Upper lobe of right lung (tissue), 1 donor: ENCODE measurements at regions not wholly inside any gene's neighbourhood (a gene's known extent, or its start where the extent isn't known, plus 50 kb on each side); places are given as distances from the start of the nearest gene placed in this dataset.

Experiments used
- ATAC-seq: fragments of 200-7000 bp; cut with Tn5 transposase; one replicate; pipeline ENCODE4 v1.9.1; 2020; ENCODE audit warnings: mild to moderate bottlenecking, moderate library complexity
- DNase-seq: peaks from one replicate; pipeline ENCODE4 v3.0.0-alpha.2; 2020
- H3K27ac ChIP-seq: fragments of 200-600 bp; one replicate; pipeline ENCODE4 v1.8.0; 2022
- H3K27me3 ChIP-seq: fragments of 200-600 bp; one replicate; pipeline ENCODE4 v1.8.0; 2022; ENCODE audit warnings: mild to moderate bottlenecking
- H3K36me3 ChIP-seq: fragments of 200-600 bp; one replicate; pipeline ENCODE4 v1.8.0; 2022
- H3K4me1 ChIP-seq: fragments of 200-600 bp; one replicate; pipeline ENCODE4 v1.8.0; 2022
- H3K4me3 ChIP-seq: fragments of 200-600 bp; one replicate; pipeline ENCODE4 v1.8.0; 2022; ENCODE audit warnings: mild to moderate bottlenecking
- H3K9me3 ChIP-seq: fragments of 200-600 bp; one replicate; pipeline ENCODE4 v1.8.0; 2022
- CTCF ChIP-seq: fragments of 200-600 bp; IDR thresholded peaks from one replicate; pipeline ENCODE4 v1.8.0; 2022; ENCODE audit warnings: antibody characterized with exemption
- intact Hi-C: fragments of 100-400 bp; cut with DNase I; formaldehyde crosslinking; loops from one replicate; pipeline ENCODE4 v1.11.0; 2022
- donor health status: DM: no; HTN: yes; CAD: no; lungs with severe emphysema.

GRCh38 chr5:103436656-103437055 is 125.9 kb downstream of the NUDT12 start:
- Histone ChIP-seq H3K4me1 (no peaks in the 10 kb centered on the region), H3K27me3 (no peaks in the 10 kb centered on the region), H3K36me3 (no peaks in the 10 kb centered on the region), H3K4me3 (no peak overlapping the region), H3K9me3 (no peaks in the 10 kb centered on the region), H3K27ac (no peak overlapping the region)
- intact Hi-C loops: no loop called here
- DNase-seq (no peak), ATAC-seq (no peak)
- no peak for TF ChIP-seq CTCF

- H3K4me1 ChIP-seq: no peaks in the 10 kb centered on the region
- no peaks in the 10 kb centered on the region for H3K9me3 ChIP-seq
- no peak overlapping the region for H3K27ac ChIP-seq
- H3K36me3 ChIP-seq: no peaks in the 10 kb centered on the region
- no peak for ATAC-seq
- no peaks in the 10 kb centered on the region for H3K27me3 ChIP-seq
- no peak for TF ChIP-seq CTCF
- intact Hi-C loops: no loop called here
- no peak overlapping the region for H3K4me3 ChIP-seq
- DNase-seq: no peak
Observed at GRCh38 chr5:103436112-103436511, 126.5 kb downstream of the NUDT12 start.

- ATAC-seq (no peak), DNase-seq (no peak)
- no peaks in the 10 kb centered on the region for H3K4me1 ChIP-seq
- H3K36me3 ChIP-seq: no peaks in the 10 kb centered on the region
- no peak for TF ChIP-seq CTCF
- no peak overlapping the region for H3K4me3 ChIP-seq
- H3K27ac ChIP-seq: no peak overlapping the region
- no peaks in the 10 kb centered on the region for H3K27me3 ChIP-seq
- H3K9me3 ChIP-seq: no peaks in the 10 kb centered on the region
- intact Hi-C loops: no loop called here
Observed at GRCh38 chr5:103435136-103435889, 127.3 kb downstream of the NUDT12 start.

- intact Hi-C loops: no loop called here
- Histone ChIP-seq H3K36me3 (no peaks in the 10 kb centered on the region), H3K4me1 (no peaks in the 10 kb centered on the region), H3K27ac (no peak overlapping the region), H3K27me3 (no peaks in the 10 kb centered on the region), H3K9me3 (no peaks in the 10 kb centered on the region), H3K4me3 (no peak overlapping the region)
- TF ChIP-seq CTCF: no peak
- ATAC-seq: no peak
- no peak for DNase-seq
Observed at GRCh38 chr5:103434057-103434456, 128.5 kb downstream of the NUDT12 start.

- Histone ChIP-seq H3K9me3 (no peaks in the 10 kb centered on the region), H3K4me3 (no peak overlapping the region), H3K27ac (no peak overlapping the region), H3K4me1 (no peaks in the 10 kb centered on the region), H3K27me3 (no peaks in the 10 kb centered on the region), H3K36me3 (no peaks in the 10 kb centered on the region)
- DNase-seq (no peak), ATAC-seq (no peak)
- intact Hi-C loops: no loop called here
- TF ChIP-seq CTCF: no peak
Observed at GRCh38 chr5:103433211-103433610, 129.4 kb downstream of the NUDT12 start.

- Histone ChIP-seq H3K36me3 (no peaks in the 10 kb centered on the region), H3K9me3 (no peaks in the 10 kb centered on the region), H3K27ac (no peak overlapping the region), H3K27me3 (no peaks in the 10 kb centered on the region), H3K4me1 (no peaks in the 10 kb centered on the region), H3K4me3 (no peak overlapping the region)
- DNase-seq: no peak
- intact Hi-C loops: no loop called here
- TF ChIP-seq CTCF: no peak
- ATAC-seq: no peak
Observed at GRCh38 chr5:103428923-103429322, 133.7 kb downstream of the NUDT12 start.
